ENCODE measurements at regions not wholly inside any gene's neighbourhood (a gene's known extent, or its start where the extent isn't known, plus 50 kb on each side); places are given as distances from the start of the nearest gene placed in this dataset.

DNA sequence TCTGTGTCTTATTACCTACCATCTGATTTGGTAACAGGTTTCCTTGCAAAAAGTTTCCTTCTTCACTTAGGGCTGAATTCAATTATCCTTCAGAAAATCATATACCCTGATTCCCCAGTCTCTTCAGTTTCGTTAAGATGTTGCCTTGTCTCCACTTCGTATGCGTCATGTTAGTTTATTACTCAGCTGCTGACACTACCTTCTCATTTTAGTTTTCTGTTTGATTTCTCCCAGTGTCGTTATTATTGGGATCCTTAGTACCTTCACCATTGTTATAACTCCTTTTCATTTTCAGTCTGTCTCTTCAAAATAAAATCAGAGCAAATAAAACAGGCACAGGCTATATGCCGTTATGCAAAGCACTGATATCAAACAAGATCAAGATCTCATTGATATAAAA, 87.5 kb upstream of the RBPJ start:
- TF ChIP-seq RARB (CRISPR knock-in tag; IDR thresholded peaks at IDR 0.05): no peak
- no peak for TF ChIP-seq ZFP30 (CRISPR knock-in tag; IDR thresholded peaks at IDR 0.05)
- TF ChIP-seq, protein P1, sequence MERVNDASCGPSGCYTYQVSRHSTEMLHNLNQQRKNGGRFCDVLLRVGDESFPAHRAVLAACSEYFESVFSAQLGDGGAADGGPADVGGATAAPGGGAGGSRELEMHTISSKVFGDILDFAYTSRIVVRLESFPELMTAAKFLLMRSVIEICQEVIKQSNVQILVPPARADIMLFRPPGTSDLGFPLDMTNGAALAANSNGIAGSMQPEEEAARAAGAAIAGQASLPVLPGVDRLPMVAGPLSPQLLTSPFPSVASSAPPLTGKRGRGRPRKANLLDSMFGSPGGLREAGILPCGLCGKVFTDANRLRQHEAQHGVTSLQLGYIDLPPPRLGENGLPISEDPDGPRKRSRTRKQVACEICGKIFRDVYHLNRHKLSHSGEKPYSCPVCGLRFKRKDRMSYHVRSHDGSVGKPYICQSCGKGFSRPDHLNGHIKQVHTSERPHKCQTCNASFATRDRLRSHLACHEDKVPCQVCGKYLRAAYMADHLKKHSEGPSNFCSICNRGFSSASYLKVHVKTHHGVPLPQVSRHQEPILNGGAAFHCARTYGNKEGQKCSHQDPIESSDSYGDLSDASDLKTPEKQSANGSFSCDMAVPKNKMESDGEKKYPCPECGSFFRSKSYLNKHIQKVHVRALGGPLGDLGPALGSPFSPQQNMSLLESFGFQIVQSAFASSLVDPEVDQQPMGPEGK (CRISPR knock-in tag; IDR thresholded peaks at IDR 0.05; ENCODE audit: borderline replicate concordance): no peak
- TF ChIP-seq TCF4 (CRISPR knock-in tag; IDR thresholded peaks at IDR 0.05; ENCODE audit: borderline replicate concordance): no peak
- TF ChIP-seq BACH2 (CRISPR knock-in tag; IDR thresholded peaks at IDR 0.05; ENCODE audit: borderline replicate concordance): no peak
- no peak for TF ChIP-seq ARNTL (CRISPR knock-in tag; IDR thresholded peaks at IDR 0.05; ENCODE audit: borderline replicate concordance, low read depth)
- TF ChIP-seq CSRNP3 (CRISPR knock-in tag; IDR thresholded peaks at IDR 0.05): no peak
- TF ChIP-seq GLIS3 (CRISPR knock-in tag; IDR thresholded peaks at IDR 0.05): no peak
- TF ChIP-seq PPARA (CRISPR knock-in tag; IDR thresholded peaks at IDR 0.05; ENCODE audit: borderline replicate concordance): no peak
- no peak for TF ChIP-seq ESRRG (CRISPR knock-in tag; IDR thresholded peaks at IDR 0.05)
